ENCODE measurements at regions not wholly inside any gene's neighbourhood (a gene's known extent, or its start where the extent isn't known, plus 50 kb on each side); places are given as distances from the start of the nearest gene placed in this dataset.
A peak's percentile ranks its signal among the peaks of the same experiment; 100 is the strongest.
"Not testable (repeated sequence)": the region's sequence is repeated elsewhere in the genome, so short reads cannot be mapped to it uniquely, and the experiment has no call there.

- H3K4me3 ChIP-seq (ENCODE audit: low read length in 2 of 2) = no peak overlapping the region
- H3K27ac ChIP-seq (ENCODE audit: low read depth in 2 of 2, low read length in 2 of 2) = peak overlapping the region in 1 of 2 donors; percentile 16
- no peaks in the 10 kb centered on the region for H3K36me3 ChIP-seq (ENCODE audit: control insufficient read depth in 2 of 2, insufficient read depth in 2 of 2, low read length in 2 of 2)
Measured at GRCh38 chr1:178599745-178600144, 86.8 kb downstream of the TEX35 start.

GRCh38 chr1:178603926-178604325 lies 91.0 kb downstream of the TEX35 start:
- peaks cover 0 to 5% of the 10 kb centered on the region in 2 donors for H3K4me1 ChIP-seq (ENCODE audit: control insufficient read depth in 2 of 2, insufficient read depth in 2 of 2, low read length in 2 of 2)
- H3K27ac ChIP-seq (ENCODE audit: low read depth in 2 of 2, low read length in 2 of 2) = no peak overlapping the region
- no peak overlapping the region for H3K9ac ChIP-seq (ENCODE audit: low read depth in 1 of 2, low read length in 2 of 2)
- H3K4me3 ChIP-seq (ENCODE audit: low read length in 2 of 2) = no peak overlapping the region
- no peaks in the 10 kb centered on the region for H3K36me3 ChIP-seq (ENCODE audit: control insufficient read depth in 2 of 2, insufficient read depth in 2 of 2, low read length in 2 of 2)
- H3K9me3 ChIP-seq (ENCODE audit: control insufficient read depth in 2 of 2, low read length in 2 of 2) = no peaks in the 10 kb centered on the region
- no peaks in the 10 kb centered on the region for H3K27me3 ChIP-seq (ENCODE audit: control insufficient read depth in 2 of 2, insufficient read depth in 2 of 2, low read length in 2 of 2)

More at GRCh38 chr1:178599745-178600144, 86.8 kb downstream of the TEX35 start:
- H3K9me3 ChIP-seq (ENCODE audit: control insufficient read depth in 2 of 2, low read length in 2 of 2) = no peaks in the 10 kb centered on the region
- no peaks in the 10 kb centered on the region for H3K27me3 ChIP-seq (ENCODE audit: control insufficient read depth in 2 of 2, insufficient read depth in 2 of 2, low read length in 2 of 2)
- no peak overlapping the region for H3K9ac ChIP-seq (ENCODE audit: low read depth in 1 of 2, low read length in 2 of 2)
- H3K4me1 ChIP-seq (ENCODE audit: control insufficient read depth in 2 of 2, insufficient read depth in 2 of 2, low read length in 2 of 2) = no peaks in the 10 kb centered on the region

GRCh38 chr1:178606839-178607238 lies 93.9 kb downstream of the TEX35 start:
- Histone ChIP-seq H3K4me1 (ENCODE audit: control insufficient read depth in 2 of 2, insufficient read depth in 2 of 2, low read length in 2 of 2) (peaks cover 0 to 5% of the 10 kb centered on the region in 2 donors), H3K27ac (ENCODE audit: low read depth in 2 of 2, low read length in 2 of 2) (peak overlapping the region in 1 of 2 donors; percentile 64), H3K9ac (ENCODE audit: low read depth in 1 of 2, low read length in 2 of 2) (no peak overlapping the region)

GRCh38 chr1:178607718-178608408 lies 95.0 kb downstream of the TEX35 start:
- H3K27ac ChIP-seq (ENCODE audit: low read depth in 2 of 2, low read length in 2 of 2) = peak overlapping the region; percentile 21 to 64
- no peak overlapping the region for H3K9ac ChIP-seq (ENCODE audit: low read depth in 1 of 2, low read length in 2 of 2)
- no peaks in the 10 kb centered on the region for H3K27me3 ChIP-seq (ENCODE audit: control insufficient read depth in 2 of 2, insufficient read depth in 2 of 2, low read length in 2 of 2)
- H3K36me3 ChIP-seq (ENCODE audit: control insufficient read depth in 2 of 2, insufficient read depth in 2 of 2, low read length in 2 of 2) = no peaks in the 10 kb centered on the region
- no peak overlapping the region for H3K4me3 ChIP-seq (ENCODE audit: low read length in 2 of 2)
- no peaks in the 10 kb centered on the region for H3K9me3 ChIP-seq (ENCODE audit: control insufficient read depth in 2 of 2, low read length in 2 of 2)
- peaks cover 0 to 5% of the 10 kb centered on the region in 2 donors for H3K4me1 ChIP-seq (ENCODE audit: control insufficient read depth in 2 of 2, insufficient read depth in 2 of 2, low read length in 2 of 2)

More at GRCh38 chr1:178606839-178607238, 93.9 kb downstream of the TEX35 start:
- Histone ChIP-seq H3K4me3 (ENCODE audit: low read length in 2 of 2) (no peak overlapping the region), H3K9me3 (ENCODE audit: control insufficient read depth in 2 of 2, low read length in 2 of 2) (no peaks in the 10 kb centered on the region), H3K36me3 (ENCODE audit: control insufficient read depth in 2 of 2, insufficient read depth in 2 of 2, low read length in 2 of 2) (no peaks in the 10 kb centered on the region), H3K27me3 (ENCODE audit: control insufficient read depth in 2 of 2, insufficient read depth in 2 of 2, low read length in 2 of 2) (no peaks in the 10 kb centered on the region)

- Histone ChIP-seq H3K4me1 (ENCODE audit: control insufficient read depth in 2 of 2, insufficient read depth in 2 of 2, low read length in 2 of 2) (peaks cover 0 to 5% of the 10 kb centered on the region in 2 donors), H3K27me3 (ENCODE audit: control insufficient read depth in 2 of 2, insufficient read depth in 2 of 2, low read length in 2 of 2) (no peaks in the 10 kb centered on the region), H3K27ac (ENCODE audit: low read depth in 2 of 2, low read length in 2 of 2) (peak overlapping the region; percentile 25 to 27), H3K9me3 (ENCODE audit: control insufficient read depth in 2 of 2, low read length in 2 of 2) (no peaks in the 10 kb centered on the region), H3K36me3 (ENCODE audit: control insufficient read depth in 2 of 2, insufficient read depth in 2 of 2, low read length in 2 of 2) (no peaks in the 10 kb centered on the region), H3K4me3 (ENCODE audit: low read length in 2 of 2) (no peak overlapping the region), H3K9ac (ENCODE audit: low read depth in 1 of 2, low read length in 2 of 2) (no peak overlapping the region)
Measured at GRCh38 chr1:178609015-178609414, 96.1 kb downstream of the TEX35 start.

GRCh38 chr1:178610690-178611410 lies 97.9 kb downstream of the TEX35 start:
- H3K36me3 ChIP-seq (ENCODE audit: control insufficient read depth in 2 of 2, insufficient read depth in 2 of 2, low read length in 2 of 2); H3K9me3 ChIP-seq (ENCODE audit: control insufficient read depth in 2 of 2, low read length in 2 of 2); H3K27me3 ChIP-seq (ENCODE audit: control insufficient read depth in 2 of 2, insufficient read depth in 2 of 2, low read length in 2 of 2); H3K4me1 ChIP-seq (ENCODE audit: control insufficient read depth in 2 of 2, insufficient read depth in 2 of 2, low read length in 2 of 2); H3K27ac ChIP-seq (ENCODE audit: low read depth in 2 of 2, low read length in 2 of 2); H3K9ac ChIP-seq (ENCODE audit: low read depth in 1 of 2, low read length in 2 of 2); H3K4me3 ChIP-seq (ENCODE audit: low read length in 2 of 2): not testable (repeated sequence)

- H3K27ac ChIP-seq (ENCODE audit: low read depth in 2 of 2, low read length in 2 of 2) = no peak overlapping the region
- H3K36me3 ChIP-seq (ENCODE audit: control insufficient read depth in 2 of 2, insufficient read depth in 2 of 2, low read length in 2 of 2) = no peaks in the 10 kb centered on the region
Measured at GRCh38 chr1:178612261-178612660, 99.4 kb downstream of the TEX35 start.

GRCh38 chr1:178613271-178613945 lies 100.5 kb downstream of the TEX35 start:
- no peaks in the 10 kb centered on the region for H3K9me3 ChIP-seq (ENCODE audit: control insufficient read depth in 2 of 2, low read length in 2 of 2)
- peak overlapping the region in 1 of 2 donors; percentile 26 for H3K27ac ChIP-seq (ENCODE audit: low read depth in 2 of 2, low read length in 2 of 2)
- no peaks in the 10 kb centered on the region for H3K27me3 ChIP-seq (ENCODE audit: control insufficient read depth in 2 of 2, insufficient read depth in 2 of 2, low read length in 2 of 2)
- H3K4me3 ChIP-seq (ENCODE audit: low read length in 2 of 2) = no peak overlapping the region
- no peaks in the 10 kb centered on the region for H3K36me3 ChIP-seq (ENCODE audit: control insufficient read depth in 2 of 2, insufficient read depth in 2 of 2, low read length in 2 of 2)
- no peak overlapping the region for H3K9ac ChIP-seq (ENCODE audit: low read depth in 1 of 2, low read length in 2 of 2)
- no peaks in the 10 kb centered on the region for H3K4me1 ChIP-seq (ENCODE audit: control insufficient read depth in 2 of 2, insufficient read depth in 2 of 2, low read length in 2 of 2)

More at GRCh38 chr1:178612261-178612660, 99.4 kb downstream of the TEX35 start:
- Histone ChIP-seq H3K27me3 (ENCODE audit: control insufficient read depth in 2 of 2, insufficient read depth in 2 of 2, low read length in 2 of 2) (no peaks in the 10 kb centered on the region), H3K4me1 (ENCODE audit: control insufficient read depth in 2 of 2, insufficient read depth in 2 of 2, low read length in 2 of 2) (peaks cover 0 to 5% of the 10 kb centered on the region in 2 donors), H3K9me3 (ENCODE audit: control insufficient read depth in 2 of 2, low read length in 2 of 2) (no peaks in the 10 kb centered on the region), H3K9ac (ENCODE audit: low read depth in 1 of 2, low read length in 2 of 2) (no peak overlapping the region), H3K4me3 (ENCODE audit: low read length in 2 of 2) (no peak overlapping the region)

- no peak overlapping the region for H3K4me3 ChIP-seq (ENCODE audit: low read length in 2 of 2)
- H3K9me3 ChIP-seq (ENCODE audit: control insufficient read depth in 2 of 2, low read length in 2 of 2) = no peaks in the 10 kb centered on the region
- no peaks in the 10 kb centered on the region for H3K4me1 ChIP-seq (ENCODE audit: control insufficient read depth in 2 of 2, insufficient read depth in 2 of 2, low read length in 2 of 2)
- H3K27ac ChIP-seq (ENCODE audit: low read depth in 2 of 2, low read length in 2 of 2) = no peak overlapping the region
- no peaks in the 10 kb centered on the region for H3K36me3 ChIP-seq (ENCODE audit: control insufficient read depth in 2 of 2, insufficient read depth in 2 of 2, low read length in 2 of 2)
- H3K27me3 ChIP-seq (ENCODE audit: control insufficient read depth in 2 of 2, insufficient read depth in 2 of 2, low read length in 2 of 2) = no peaks in the 10 kb centered on the region
- no peak overlapping the region for H3K9ac ChIP-seq (ENCODE audit: low read depth in 1 of 2, low read length in 2 of 2)
Measured at GRCh38 chr1:178614286-178614685, 101.4 kb downstream of the TEX35 start.
